HPDE6-E6E7 (cell line): ENCODE measurements at regions not wholly inside any gene's neighbourhood (a gene's known extent, or its start where the extent isn't known, plus 50 kb on each side); places are given as distances from the start of the nearest gene placed in this dataset.
"Not testable (repeated sequence)": the region's sequence is repeated elsewhere in the genome, so short reads cannot be mapped to it uniquely, and the experiment has no call there.

ENCODE experiments used
- DNase-seq: peaks from one replicate; pipeline ENCODE4 v3.0.0; 2011; ENCODE audit warnings: missing footprints; ENCODE audit errors: extremely low spot score

GRCh38 chr10:84632866-84633265, 304.5 kb downstream of the CCSER2 start:
- DNase-seq: no peak

- no peak for DNase-seq
Measured at GRCh38 chr10:84634636-84635035, 306.2 kb downstream of the CCSER2 start.

GRCh38 chr10:84650628-84651027, 322.2 kb downstream of the CCSER2 start:
- not testable (repeated sequence) for DNase-seq

- no peak for DNase-seq
Measured at GRCh38 chr10:84654671-84655070, 326.3 kb downstream of the CCSER2 start.

- no peak for DNase-seq
Measured at GRCh38 chr10:84659027-84659426, 330.6 kb downstream of the CCSER2 start.

- DNase-seq: no peak
Measured at GRCh38 chr10:84659497-84660439, 331.4 kb downstream of the CCSER2 start.

- DNase-seq: no peak
Measured at GRCh38 chr10:84660450-84661159, 332.2 kb downstream of the CCSER2 start.

GRCh38 chr10:84665211-84665610, 336.8 kb downstream of the CCSER2 start:
- DNase-seq: no peak

- DNase-seq: peak; percentile 13
Measured at GRCh38 chr10:84665883-84666463, 337.6 kb downstream of the CCSER2 start.

GRCh38 chr10:84668186-84668763, 339.9 kb downstream of the CCSER2 start:
- DNase-seq: no peak

GRCh38 chr10:84675060-84675459, 346.7 kb downstream of the CCSER2 start:
- no peak for DNase-seq

- no peak for DNase-seq
Measured at GRCh38 chr10:84676536-84676935, 348.1 kb downstream of the CCSER2 start.

GRCh38 chr10:84681781-84682180, 353.4 kb downstream of the CCSER2 start:
- no peak for DNase-seq

GRCh38 chr10:84683550-84683949, 355.2 kb downstream of the CCSER2 start:
- no peak for DNase-seq

- DNase-seq: no peak
Measured at GRCh38 chr10:84683980-84684740, 355.8 kb downstream of the CCSER2 start.

- no peak for DNase-seq
Measured at GRCh38 chr10:84685047-84685660, 356.8 kb downstream of the CCSER2 start.

GRCh38 chr10:84693006-84693405, 364.6 kb downstream of the CCSER2 start:
- DNase-seq: no peak

- DNase-seq: no peak
Measured at GRCh38 chr10:84695902-84696301, 367.5 kb downstream of the CCSER2 start.

GRCh38 chr10:84696610-84697009, 368.2 kb downstream of the CCSER2 start:
- no peak for DNase-seq

- DNase-seq: no peak
Measured at GRCh38 chr10:84698989-84699388, 370.6 kb downstream of the CCSER2 start.
